Stomach (tissue), 4 donors: ENCODE measurements at regions not wholly inside any gene's neighbourhood (a gene's known extent, or its start where the extent isn't known, plus 50 kb on each side); places are given as distances from the start of the nearest gene placed in this dataset.

ENCODE experiments used
- POLR2A ChIP-seq, 4 donors: fragments of 450-650 bp; IDR thresholded peaks; one replicate each; pipeline ENCODE4 v1.6.1; 2016; ENCODE audit warnings: antibody characterized with exemption in 4 of 4, control low read depth in 2 of 4, mild to moderate bottlenecking in 1 of 4, moderate library complexity in 1 of 4
- TF ChIP-seq, protein P1 (sequence below), 7 experiments: fragments of 450-650 bp in 4 of 7; fragments of 200-600 bp in 3 of 7; sonication (generic) in 3 of 7; IDR thresholded peaks; one replicate each; pipeline ENCODE4 v1.5.1; 2016 to 2019; ENCODE audit warnings: antibody characterized with exemption in 7 of 7, control low read depth in 2 of 7, mild to moderate bottlenecking in 1 of 7

DNA sequence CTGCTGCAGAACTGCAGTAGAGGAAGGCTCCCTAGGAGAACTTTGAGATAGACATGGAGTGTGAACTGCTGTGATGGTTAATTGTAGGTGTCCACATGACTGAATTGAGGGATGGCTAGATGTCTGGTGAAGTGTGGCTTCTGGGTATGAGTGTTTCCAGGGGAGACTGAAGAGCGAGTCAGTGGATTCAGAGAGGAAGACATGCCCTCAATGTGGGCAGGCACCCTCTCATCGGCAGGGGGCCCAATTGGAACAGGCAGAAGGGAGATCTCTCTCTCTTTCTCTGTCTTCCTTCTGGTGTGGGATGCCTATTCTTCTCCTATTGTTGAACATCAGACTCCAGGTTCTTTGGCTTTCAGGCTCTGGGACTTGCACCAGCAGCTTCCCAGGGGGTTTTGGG is 304.7 kb upstream of the GATB start:
- TF ChIP-seq, protein P1, sequence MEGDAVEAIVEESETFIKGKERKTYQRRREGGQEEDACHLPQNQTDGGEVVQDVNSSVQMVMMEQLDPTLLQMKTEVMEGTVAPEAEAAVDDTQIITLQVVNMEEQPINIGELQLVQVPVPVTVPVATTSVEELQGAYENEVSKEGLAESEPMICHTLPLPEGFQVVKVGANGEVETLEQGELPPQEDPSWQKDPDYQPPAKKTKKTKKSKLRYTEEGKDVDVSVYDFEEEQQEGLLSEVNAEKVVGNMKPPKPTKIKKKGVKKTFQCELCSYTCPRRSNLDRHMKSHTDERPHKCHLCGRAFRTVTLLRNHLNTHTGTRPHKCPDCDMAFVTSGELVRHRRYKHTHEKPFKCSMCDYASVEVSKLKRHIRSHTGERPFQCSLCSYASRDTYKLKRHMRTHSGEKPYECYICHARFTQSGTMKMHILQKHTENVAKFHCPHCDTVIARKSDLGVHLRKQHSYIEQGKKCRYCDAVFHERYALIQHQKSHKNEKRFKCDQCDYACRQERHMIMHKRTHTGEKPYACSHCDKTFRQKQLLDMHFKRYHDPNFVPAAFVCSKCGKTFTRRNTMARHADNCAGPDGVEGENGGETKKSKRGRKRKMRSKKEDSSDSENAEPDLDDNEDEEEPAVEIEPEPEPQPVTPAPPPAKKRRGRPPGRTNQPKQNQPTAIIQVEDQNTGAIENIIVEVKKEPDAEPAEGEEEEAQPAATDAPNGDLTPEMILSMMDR (IDR thresholded peaks at IDR 0.05): no peak
- TF ChIP-seq POLR2A (IDR thresholded peaks at IDR 0.05): no peak
